HepG2 (cell line): ENCODE measurements at regions not wholly inside any gene's neighbourhood (a gene's known extent, or its start where the extent isn't known, plus 50 kb on each side); places are given as distances from the start of the nearest gene placed in this dataset.

Experiments used
- ATAC-seq: fragments of 200-7000 bp; cut with Tn5 transposase; 3 replicates; pipeline ENCODE4 v1.9.1; 2020; ENCODE audit warnings: mild to moderate bottlenecking, moderate library complexity
- BruUV-seq: library from RNA; stranded (reverse); fragments of 400-500 nt; replicated peaks from 2 replicates; lab custom pipeline; 2021; lab: Mats Ljungman, UMichigan
- CTCF ChIA-PET: fragments of 300-600 bp; formaldehyde crosslinking; extraction: SDS; loops from one replicate; lab custom pipeline; 2021; ENCODE audit warnings: low total read pairs, inconsistent platforms, low intra/inter-chr PET ratio; lab: Yijun Ruan, JAX
- POLR2A ChIA-PET: fragments of 350-600 bp; sonication (Branson Sonifier 250); formaldehyde crosslinking; loops from one replicate; lab custom pipeline; 2020; ENCODE audit warnings: antibody characterized with exemption, inconsistent platforms; lab: Yijun Ruan, JAX
- DNase-seq: peaks from one replicate; pipeline ENCODE4 v3.0.0-alpha.2; 2015; ENCODE audit warnings: low spot score
- FAIRE-seq: peaks from 3 replicates; lab custom pipeline; 2011; peaks lifted over from hg19 to GRCh38; lab: Jason Lieb, UNC
- H2AFZ ChIP-seq: one replicate; pipeline ENCODE4 v1.6.1; 2011; ENCODE audit warnings: low read length, inconsistent platforms
- H3K27ac ChIP-seq: fragments of 300-600 bp; 3 replicates; pipeline ENCODE4 v1.8.0; 2011; ENCODE audit warnings: mixed run types, mild to moderate bottlenecking, mixed read lengths, low read length, inconsistent platforms; ENCODE audit not compliant: insufficient read depth; ENCODE audit errors: extremely low read length
- H3K27me3 ChIP-seq, 2 experiments: fragments of 200-600 bp in 1 of 2; 2 replicates in 1 of 2; 3 replicates in 1 of 2; pipeline versions ENCODE4 v1.6.0 to v1.8.0; 2011; ENCODE audit warnings: low read length in 2 of 2, mild to moderate bottlenecking in 2 of 2, moderate library complexity in 2 of 2, inconsistent platforms in 1 of 2; ENCODE audit not compliant: insufficient read depth in 2 of 2, control insufficient read depth in 1 of 2
- H3K36me3 ChIP-seq, 2 experiments: fragments of 200-600 bp in 1 of 2; replicated peaks in 1 of 2; 2 replicates in 1 of 2; 3 replicates in 1 of 2; pipeline versions ENCODE4 v1.5.1 to v1.8.0; 2011; ENCODE audit warnings: low read length in 2 of 2, inconsistent platforms in 1 of 2; ENCODE audit not compliant: insufficient read depth in 2 of 2, control insufficient read depth in 1 of 2
- H3K4me1 ChIP-seq: 2 replicates; pipeline ENCODE4 v1.5.1; 2012; ENCODE audit warnings: low read length, inconsistent platforms; ENCODE audit not compliant: insufficient read depth
- H3K4me2 ChIP-seq: 2 replicates; pipeline ENCODE4 v1.6.0; 2011; ENCODE audit warnings: low read depth, low read length, inconsistent platforms
- H3K4me3 ChIP-seq, 3 experiments: fragments of 200-600 bp in 1 of 3; sonication (generic), shearing (Covaris generic) in 1 of 3; replicated peaks in 1 of 3; 2 replicates each; pipeline ENCODE4 v1.5.1; 2011 to 2016; ENCODE audit warnings: low read length in 3 of 3, inconsistent platforms in 2 of 3, low read depth in 2 of 3, mild to moderate bottlenecking in 2 of 3, control low read depth in 1 of 3, mixed read lengths in 1 of 3; ENCODE audit not compliant: insufficient read depth in 1 of 3
- H3K79me2 ChIP-seq: one replicate; pipeline ENCODE4 v1.6.1; 2011; ENCODE audit warnings: low read length, inconsistent platforms; ENCODE audit not compliant: insufficient read depth
- H3K9ac ChIP-seq: 2 replicates; pipeline ENCODE4 v1.6.0; 2011; ENCODE audit warnings: mild to moderate bottlenecking, low read depth, low read length, inconsistent platforms; ENCODE audit not compliant: insufficient read depth
- H3K9me3 ChIP-seq: 2 replicates; pipeline ENCODE4 v1.5.1; 2012; ENCODE audit warnings: mild to moderate bottlenecking, low read length
- H4K20me1 ChIP-seq: 2 replicates; pipeline ENCODE4 v1.6.0; 2011; ENCODE audit warnings: inconsistent platforms, mild to moderate bottlenecking, low read length, moderate library complexity; ENCODE audit not compliant: insufficient read depth
- CAMTA2 ChIP-seq: sonication (generic); formaldehyde crosslinking; IDR thresholded peaks from 2 replicates; pipeline ENCODE4 v1.4.0; 2020; ENCODE audit warnings: mild to moderate bottlenecking, missing genetic modification reagents, borderline replicate concordance
- CCDC6 ChIP-seq: sonication (generic); formaldehyde crosslinking; IDR thresholded peaks from 2 replicates; pipeline ENCODE4 v1.8.1; 2022; ENCODE audit warnings: mild to moderate bottlenecking, missing genetic modification reagents, moderate library complexity
- HINFP ChIP-seq: sonication (generic); formaldehyde crosslinking; IDR thresholded peaks from 2 replicates; pipeline ENCODE4 v1.4.0; 2020; ENCODE audit warnings: low read depth, mild to moderate bottlenecking, missing genetic modification reagents
- KDM2A ChIP-seq: sonication (generic); formaldehyde crosslinking; IDR thresholded peaks from 2 replicates; pipeline ENCODE4 v1.4.0; 2020; ENCODE audit warnings: low read depth, missing genetic modification reagents, borderline replicate concordance
- NR3C1 ChIP-seq: sonication (generic); formaldehyde crosslinking; IDR thresholded peaks from 2 replicates; pipeline ENCODE4 v1.4.0; 2020; ENCODE audit warnings: missing genetic modification reagents
- PAXIP1 ChIP-seq: sonication (generic); formaldehyde crosslinking; conservative IDR thresholded peaks from 2 replicates; pipeline ENCODE4 v1.4.0; 2020; ENCODE audit warnings: mild to moderate bottlenecking, missing genetic modification reagents, moderate library complexity
- PHB2 ChIP-seq: fragments of 450-650 bp; IDR thresholded peaks from 2 replicates; pipeline ENCODE4 v1.6.1; 2018; ENCODE audit not compliant: partially characterized antibody
- PRDM15 ChIP-seq: sonication (generic); formaldehyde crosslinking; IDR thresholded peaks from 2 replicates; pipeline ENCODE4 v1.4.0; 2020; ENCODE audit warnings: missing genetic modification reagents
- RXRB ChIP-seq: IDR thresholded peaks from 2 replicates; pipeline ENCODE4 v1.6.1; 2016; ENCODE audit warnings: borderline replicate concordance, missing genetic modification reagents, missing compliant biosample characterization
- SIN3B ChIP-seq: fragments of 150-350 bp; IDR thresholded peaks from 2 replicates; pipeline ENCODE4 v1.6.1; 2014; ENCODE audit warnings: low read length
- TRAFD1 ChIP-seq: sonication (generic); formaldehyde crosslinking; IDR thresholded peaks from 2 replicates; pipeline ENCODE4 v1.5.1; 2020; ENCODE audit warnings: missing genetic modification reagents, mild to moderate bottlenecking, borderline replicate concordance
- ZNF550 ChIP-seq: sonication (generic); formaldehyde crosslinking; IDR thresholded peaks from 2 replicates; pipeline ENCODE4 v1.4.0; 2020; ENCODE audit warnings: mild to moderate bottlenecking, missing genetic modification reagents, borderline replicate concordance
- ZNF737 ChIP-seq: sonication (generic); formaldehyde crosslinking; IDR thresholded peaks from 2 replicates; pipeline ENCODE4 v1.5.0; 2020; ENCODE audit warnings: missing genetic modification reagents, mild to moderate bottlenecking, borderline replicate concordance
- ZNF792 ChIP-seq: IDR thresholded peaks from 2 replicates; pipeline ENCODE4 v1.6.1; 2016
- WGBS: methylation state at CpG from one replicate; pipeline ENCODE4 v1.1.6; 2017; ENCODE audit warnings: low lambda C conversion rate; 5-methylcytosine and 5-hydroxymethylcytosine counted together
- in situ Hi-C: cut with HindIII; loops from 2 replicates; pipeline ENCODE4 v1.10.0; 2017; ENCODE audit warnings: low pct_unique_long_range_greater_than_20kb; ENCODE audit not compliant: extremely low pct_ligation_motif_present
- intact Hi-C: fragments of 100-400 bp; cut with micrococcal nuclease; formaldehyde crosslinking; loops from one replicate; pipeline ENCODE4 v1.10.0; 2022; ENCODE audit not compliant: unreplicated experiment

GRCh38 chr3:74559261-74559660 is 55.2 kb downstream of the CNTN3 start:
- no peak for FAIRE-seq
- intact Hi-C loops: no loop called here
- TF ChIP-seq TRAFD1 (CRISPR knock-in tag) (no peak), NR3C1 (no peak), ZNF792 (CRISPR knock-in tag) (no peak), HINFP (CRISPR knock-in tag) (no peak), PHB2 (no peak), PAXIP1 (no peak), KDM2A (no peak), ZNF737 (CRISPR knock-in tag) (no peak), RXRB (CRISPR knock-in tag) (no peak), CCDC6 (no peak), ZNF550 (no peak), SIN3B (no peak), PRDM15 (CRISPR knock-in tag) (no peak), CAMTA2 (CRISPR knock-in tag) (no peak)

More at GRCh38 chr3:74559261-74559660, 55.2 kb downstream of the CNTN3 start:
- 21% methylated on average over 5 of the region's 5 CpGs for WGBS
- no peaks in the 10 kb centered on the region for H3K27me3 ChIP-seq
- H3K4me2 ChIP-seq: no peak overlapping the region
- no peak overlapping the region for H3K9ac ChIP-seq
- peaks cover 48% of the 10 kb centered on the region for H3K9me3 ChIP-seq
- in situ Hi-C loops: loop anchor here (10.0 kb wide), 1 partner anchor 56 kb away; the partner anchor contains the start of gene CNTN3
- H3K4me1 ChIP-seq: no peaks in the 10 kb centered on the region
- H3K4me3 ChIP-seq: no peak overlapping the region
- no TSS peak for BruUV-seq
- H3K79me2 ChIP-seq: no peaks in the 10 kb centered on the region
- no peaks in the 10 kb centered on the region for H4K20me1 ChIP-seq
- no peaks in the 10 kb centered on the region for H3K36me3 ChIP-seq
- no peak for DNase-seq
- ChIA-PET POLR2A (no interaction called here), CTCF (no interaction called here)
- no peak for ATAC-seq
- no peak overlapping the region for H2AFZ ChIP-seq
- H3K27ac ChIP-seq: no peak overlapping the region
